NCI-H2171 (cell line): ENCODE measurements at regions not wholly inside any gene's neighbourhood (a gene's known extent, or its start where the extent isn't known, plus 50 kb on each side); places are given as distances from the start of the nearest gene placed in this dataset.

Experiments
- DNase-seq: peaks from one replicate; lab custom pipeline; 2025; lab: John Stamatoyannopoulos, UW

GRCh38 chr15:96524676-96525417 lies 194.3 kb downstream of the NR2F2 start:
- no peak for DNase-seq

- no peak for DNase-seq
Measured at GRCh38 chr15:96535148-96535547, 204.6 kb downstream of the NR2F2 start.

DNA sequence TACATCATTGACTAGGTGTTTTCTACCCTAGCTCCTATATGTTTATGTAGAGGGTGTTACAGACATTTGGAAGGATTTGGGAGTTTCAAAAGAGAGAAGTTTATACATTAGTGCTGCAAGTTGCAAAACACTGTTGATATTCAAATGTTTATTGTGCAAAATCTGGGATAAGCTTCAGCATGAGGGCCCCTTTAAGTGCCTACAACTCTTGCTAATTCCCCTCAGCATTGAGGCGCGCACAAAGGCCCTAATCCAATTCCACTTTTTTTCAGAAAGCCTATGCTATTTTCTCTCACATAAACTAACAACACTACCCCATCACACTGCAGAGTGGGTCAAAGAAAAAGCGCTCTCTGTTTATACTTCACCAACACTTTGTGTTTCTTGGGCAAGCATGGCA lies 208.0 kb downstream of the NR2F2 start:
- no peak for DNase-seq

- no peak for DNase-seq
Measured at GRCh38 chr15:96540283-96540682, 209.8 kb downstream of the NR2F2 start.

DNA sequence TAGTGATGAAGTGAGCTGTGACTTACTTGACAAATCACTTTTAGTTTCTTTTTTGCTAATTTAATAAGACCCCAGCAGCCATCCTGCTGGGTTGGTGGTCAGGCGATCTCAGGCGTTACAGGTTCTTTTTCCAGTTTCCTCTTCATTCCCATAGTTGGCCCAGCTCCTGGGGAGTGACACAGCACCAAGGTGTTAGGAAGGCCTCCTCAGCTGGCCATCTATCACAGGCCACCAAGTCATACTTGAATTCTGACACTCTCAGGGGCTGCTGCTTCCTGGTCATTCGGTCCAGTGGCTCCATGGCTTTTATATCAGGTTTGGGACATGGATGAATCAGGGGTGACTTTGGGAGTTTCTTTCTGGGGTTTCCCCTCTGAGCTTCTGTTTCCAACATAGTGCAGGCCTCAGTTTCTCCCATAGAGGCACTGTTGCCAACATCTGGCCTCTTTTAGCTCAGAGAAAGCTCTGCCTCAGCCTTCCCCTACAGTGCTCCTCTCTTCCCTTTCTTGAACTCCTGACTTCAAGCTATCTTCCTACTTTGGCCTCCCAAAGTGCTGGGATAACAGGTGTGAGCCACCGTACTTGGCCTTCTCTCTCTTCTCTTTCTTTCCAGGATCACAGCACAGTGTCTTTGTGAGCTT lies 211.8 kb downstream of the NR2F2 start:
- DNase-seq: no peak

DNA sequence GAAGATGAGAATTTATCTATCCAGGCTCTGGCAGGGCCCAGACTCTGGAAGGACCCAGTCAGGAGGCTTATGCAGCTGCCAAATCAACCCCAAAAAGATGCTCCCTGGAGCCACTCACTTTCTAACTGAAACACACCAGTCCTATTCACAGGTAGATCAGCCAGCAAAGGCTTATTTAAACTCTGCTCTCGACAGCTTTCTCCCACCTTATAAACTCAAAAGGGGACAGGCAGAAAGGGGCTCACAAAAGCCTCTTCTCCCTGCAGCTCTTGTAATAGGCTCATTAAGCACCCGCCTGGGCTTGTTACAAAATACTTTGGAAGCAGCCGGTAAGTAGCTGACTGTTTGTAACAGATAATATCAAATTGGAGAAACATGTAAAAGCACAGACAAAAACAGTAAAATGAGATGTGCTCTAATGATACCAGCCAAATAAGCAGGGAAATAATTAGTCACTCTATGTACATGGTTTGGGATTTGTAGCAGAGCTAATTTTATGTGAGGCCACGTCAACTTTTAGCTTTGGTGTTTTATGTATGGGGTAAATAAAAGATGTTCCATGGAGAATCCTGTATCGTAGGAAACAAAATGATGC lies 213.8 kb downstream of the NR2F2 start:
- no peak for DNase-seq

DNA sequence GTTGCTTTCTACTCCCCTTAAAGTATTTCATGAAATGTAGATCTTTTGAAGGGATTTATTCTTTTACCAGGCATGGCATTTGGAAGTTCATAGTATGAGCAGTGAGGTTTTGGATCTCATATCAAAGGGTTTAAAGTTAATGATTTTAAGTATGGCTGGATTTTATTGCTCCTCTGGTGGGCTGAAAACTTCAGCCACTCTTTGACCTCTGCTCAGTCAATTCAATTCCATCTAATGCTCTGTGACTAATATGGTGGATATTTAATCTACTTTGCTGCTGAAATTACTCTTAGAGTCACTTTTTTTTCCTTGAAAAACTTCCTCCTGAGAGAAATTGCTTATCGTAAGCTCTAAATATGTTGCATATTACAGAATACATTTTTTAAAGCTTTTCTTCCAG lies 218.6 kb downstream of the NR2F2 start:
- DNase-seq: no peak

DNA sequence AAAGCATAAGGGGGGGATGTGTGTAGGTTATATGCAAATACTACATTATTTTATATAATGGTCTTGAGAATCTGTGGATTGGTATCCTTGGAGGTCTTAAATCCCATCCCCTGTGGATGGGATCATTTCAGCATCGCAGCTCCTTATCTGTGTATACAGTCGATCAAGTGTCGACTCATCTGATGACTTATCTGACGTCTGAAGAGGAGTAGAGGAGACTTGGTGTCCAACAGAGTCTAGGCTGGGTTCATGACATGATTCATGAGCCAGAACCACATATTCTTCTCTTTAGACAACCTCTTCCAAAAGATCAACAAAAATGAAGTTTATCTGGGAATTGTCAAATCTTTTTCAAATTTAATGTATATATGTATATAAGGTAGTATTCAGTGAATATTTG lies 220.7 kb downstream of the NR2F2 start:
- DNase-seq: no peak

DNA sequence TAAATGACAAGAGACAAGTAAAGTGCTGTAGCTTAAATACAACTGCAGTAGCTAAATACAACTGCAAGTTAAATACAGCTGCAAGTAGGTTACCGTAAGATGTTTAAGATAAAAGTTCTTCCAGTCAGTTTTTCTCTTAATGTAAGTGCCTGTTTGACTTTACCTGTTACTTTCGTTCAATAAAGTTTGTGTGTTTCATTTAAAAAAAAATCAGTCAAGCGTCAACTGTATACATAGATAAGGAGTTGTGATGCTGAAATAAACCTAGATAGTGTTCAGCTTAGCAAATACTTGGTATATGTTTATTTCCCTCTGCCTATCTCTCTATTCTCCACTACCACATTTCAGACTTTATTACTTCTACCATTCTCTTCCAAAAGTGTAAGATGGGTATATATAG lies 221.2 kb downstream of the NR2F2 start:
- DNase-seq: no peak

DNA sequence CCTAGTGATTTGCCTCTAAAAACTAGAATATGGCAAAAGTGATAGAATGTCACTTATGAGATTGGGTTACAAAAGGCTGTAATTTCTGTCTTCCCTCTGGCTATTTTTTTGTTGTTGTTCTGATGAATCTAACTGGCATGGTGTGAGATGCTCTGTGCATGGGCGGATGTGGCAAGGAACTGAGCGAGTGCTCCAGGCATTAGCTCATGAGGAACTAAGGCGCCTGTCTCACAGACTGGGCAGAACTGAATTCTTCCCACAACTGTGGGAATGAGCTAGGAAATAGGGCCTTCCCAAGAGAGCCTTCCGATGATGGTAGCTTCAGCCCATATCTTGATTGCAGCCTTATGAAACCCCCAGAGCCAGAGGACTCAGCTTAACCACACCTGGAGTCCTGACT lies 222.5 kb downstream of the NR2F2 start:
- DNase-seq: no peak

DNA sequence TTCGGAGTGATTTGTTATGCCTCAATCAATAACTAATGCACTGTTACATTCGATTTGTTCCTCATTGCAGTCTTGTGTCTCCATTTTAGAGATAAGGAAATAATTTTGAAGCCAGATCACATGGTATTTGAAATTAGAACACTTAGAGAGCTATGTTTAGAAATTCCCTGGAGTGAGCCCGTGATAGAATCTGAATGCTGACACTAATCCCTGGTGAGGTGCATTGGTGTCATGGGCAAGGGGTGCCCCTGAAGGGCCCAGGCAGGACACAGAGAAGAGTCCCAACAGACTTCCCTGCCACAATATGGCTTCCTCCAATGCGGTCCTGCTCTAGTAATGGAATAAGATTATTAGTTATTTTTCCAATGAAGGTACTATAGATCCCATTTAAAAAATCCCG lies 223.0 kb downstream of the NR2F2 start:
- no peak for DNase-seq

DNA sequence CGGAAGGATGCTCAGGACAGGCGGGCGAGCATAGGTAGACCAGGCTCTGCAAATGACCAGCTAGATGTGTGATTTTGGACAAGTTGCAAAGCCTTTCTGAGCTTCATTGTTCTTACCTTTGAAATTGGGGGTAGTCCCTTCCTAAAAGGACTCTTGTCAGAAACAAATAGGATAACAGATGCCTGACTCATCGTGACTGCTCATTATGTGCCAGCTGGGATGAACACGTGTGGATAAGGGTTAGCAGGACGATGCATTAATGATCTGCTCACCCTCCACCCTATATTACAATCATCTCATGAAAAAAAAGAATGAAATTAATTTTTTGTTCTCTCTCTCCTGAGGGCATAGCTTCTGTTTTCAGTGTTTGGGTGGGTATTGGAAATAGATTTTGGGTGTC lies 223.4 kb downstream of the NR2F2 start:
- DNase-seq: no peak

GRCh38 chr15:96554541-96554940 lies 224.0 kb downstream of the NR2F2 start:
- no peak for DNase-seq

GRCh38 chr15:96559087-96559486 lies 228.6 kb downstream of the NR2F2 start:
- DNase-seq: no peak

GRCh38 chr15:96559631-96560030 lies 229.1 kb downstream of the NR2F2 start:
- no peak for DNase-seq

DNA sequence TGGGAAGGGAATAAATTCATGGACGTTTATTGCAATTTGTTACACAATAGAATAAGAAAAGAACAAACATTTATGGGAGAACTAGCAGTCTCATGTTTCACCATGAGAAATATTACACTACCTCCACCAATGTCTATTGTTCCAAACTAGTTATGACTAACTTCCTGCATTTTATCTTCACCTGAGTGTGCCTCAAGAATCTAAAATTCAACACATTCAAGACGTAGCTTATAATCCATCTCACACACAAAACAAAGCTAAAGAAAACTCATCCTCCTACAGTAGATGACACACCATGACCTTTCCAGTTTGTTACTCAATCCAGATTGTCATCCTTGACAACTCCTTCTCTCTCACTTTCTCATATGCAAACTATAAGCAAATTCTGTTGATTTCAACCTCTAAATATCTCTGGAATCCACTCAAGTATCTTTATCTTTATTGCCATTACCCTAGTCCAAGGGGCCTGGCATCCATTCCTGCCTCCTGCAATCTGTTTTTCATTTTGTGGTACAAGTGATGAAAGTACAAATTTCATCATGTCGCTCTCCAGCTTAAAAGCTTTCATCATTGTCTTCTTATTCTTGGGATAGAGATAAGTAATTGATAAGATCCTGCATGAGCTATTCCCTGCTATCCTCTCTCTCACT lies 229.9 kb downstream of the NR2F2 start:
- no peak for DNase-seq

DNA sequence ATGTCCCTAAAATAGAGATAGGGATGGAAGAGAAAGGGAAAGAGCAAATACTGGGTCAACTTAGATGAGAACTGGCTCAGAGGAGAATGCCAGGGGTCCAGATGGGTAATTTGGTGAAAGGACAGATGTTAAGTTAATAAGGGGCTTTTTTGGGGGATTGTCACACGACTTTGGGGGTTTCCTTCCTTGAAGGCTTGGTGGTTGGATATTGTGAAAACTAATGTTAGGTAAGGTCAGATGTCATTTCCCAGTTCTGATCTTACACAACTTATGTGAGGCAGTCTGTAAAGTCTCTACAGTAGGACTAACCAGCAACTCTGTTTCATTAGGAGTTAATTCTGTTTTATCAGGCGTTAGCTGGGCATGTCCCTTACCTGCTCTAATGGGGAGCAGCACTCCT lies 231.1 kb downstream of the NR2F2 start:
- DNase-seq: no peak

GRCh38 chr15:96564546-96564945 lies 234.0 kb downstream of the NR2F2 start:
- no peak for DNase-seq

GRCh38 chr15:96565266-96565665 lies 234.8 kb downstream of the NR2F2 start:
- DNase-seq: no peak

GRCh38 chr15:96574782-96575181 lies 244.3 kb downstream of the NR2F2 start:
- no peak for DNase-seq

DNA sequence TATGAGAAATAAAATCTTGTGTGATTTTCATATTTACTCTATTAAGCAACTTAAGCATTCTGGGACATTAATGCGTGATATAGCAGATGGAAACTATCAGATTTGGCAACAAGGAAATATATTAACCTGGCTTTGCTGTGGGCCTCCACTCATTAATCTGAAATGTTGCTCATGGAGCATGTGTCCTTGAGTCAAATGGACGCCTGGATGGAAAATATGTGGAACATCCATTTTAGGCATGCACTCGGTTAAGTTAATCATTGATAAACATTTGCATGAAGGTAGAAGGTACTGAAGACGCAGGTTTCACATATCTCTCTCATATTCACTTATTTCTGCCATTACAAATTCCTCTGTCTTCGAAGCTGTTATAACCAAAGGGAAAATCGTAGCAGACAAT lies 246.1 kb downstream of the NR2F2 start:
- DNase-seq: no peak

DNA sequence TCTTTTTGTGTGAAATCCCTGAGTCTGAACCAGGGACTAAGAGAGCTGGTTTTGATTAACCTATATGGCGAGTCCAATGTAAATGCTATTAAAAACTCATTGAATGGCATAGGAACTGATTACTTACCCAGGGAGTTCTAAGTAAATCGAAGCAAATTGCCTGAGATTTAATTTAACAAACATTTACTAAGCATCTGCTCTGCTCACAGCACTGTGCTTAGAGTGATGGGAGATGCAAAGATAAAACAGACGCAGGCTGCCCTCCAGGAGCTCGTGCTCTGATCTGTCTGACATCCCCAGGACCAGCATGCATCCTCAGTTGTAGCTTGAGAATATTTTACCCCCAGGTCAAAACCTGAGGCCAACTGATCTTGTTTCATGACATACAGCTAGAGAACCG lies 247.9 kb downstream of the NR2F2 start:
- no peak for DNase-seq

GRCh38 chr15:96581371-96581770 lies 250.9 kb downstream of the NR2F2 start:
- no peak for DNase-seq
